ENCODE measurements at regions not wholly inside any gene's neighbourhood (a gene's known extent, or its start where the extent isn't known, plus 50 kb on each side); places are given as distances from the start of the nearest gene placed in this dataset.
A peak's percentile ranks its signal among the peaks of the same experiment; 100 is the strongest.

- TF ChIP-seq ZBTB11 (CRISPR knock-in tag; IDR thresholded peaks at IDR 0.05) (no peak), ETV6 (conservative IDR thresholded peaks at IDR 0.05 in 1 of 2, IDR thresholded peaks at IDR 0.05 in 1 of 2; ENCODE audit: borderline replicate concordance in 1 of 2, low read depth in 1 of 2) (no peak)
These were observed 1102.6 kb downstream of the ADGRL3 start (continued) for GRCh38 chr4:62302710-62303109.

GRCh38 chr4:62301500-62301899 lies 1101.4 kb downstream of the ADGRL3 start:
- Histone ChIP-seq H3K27me3 (replicated peaks in 1 of 2; ENCODE audit: control insufficient read depth in 2 of 2, insufficient read depth in 2 of 2, low read length in 1 of 2) (no peaks in the 10 kb centered on the region), H3K4me3 (no peak overlapping the region), H3K27ac (ENCODE audit: control insufficient read depth, insufficient read depth) (no peak overlapping the region), H3K36me3 (ENCODE audit: control insufficient read depth in 2 of 2, insufficient read depth in 2 of 2, low read length in 1 of 2) (no peaks in the 10 kb centered on the region), H4K20me1 (ENCODE audit: control insufficient read depth, insufficient read depth) (no peaks in the 10 kb centered on the region), H2AFZ (ENCODE audit: control insufficient read depth, low read depth, low read length) (no peak overlapping the region), H3K4me1 (ENCODE audit: control insufficient read depth, insufficient read depth, low read length) (no peaks in the 10 kb centered on the region), H3K79me2 (ENCODE audit: control insufficient read depth, insufficient read depth, low read length) (no peaks in the 10 kb centered on the region), H3K9ac (ENCODE audit: control insufficient read depth, insufficient read depth, low read length) (no peak overlapping the region), H3K4me2 (ENCODE audit: control insufficient read depth, insufficient read depth) (no peak overlapping the region), H3K9me3 (replicated peaks; ENCODE audit: control insufficient read depth, insufficient read depth, low read length) (no peaks in the 10 kb centered on the region; the same call in 1 of the 3 replicates)
- ATAC-seq (peak; percentile 36; the same call in 2 of the 3 replicates), DNase-seq (ENCODE audit: low read depth, low spot score) (no peak), FAIRE-seq (no peak)
- WGBS (ENCODE audit: insufficient coverage, insufficient replicate concordance, low lambda C conversion rate, missing lambda C conversion rate): 13% methylated on average over 3 of the region's 3 CpGs
- intact Hi-C loops (cut with micrococcal nuclease; ENCODE audit: unreplicated experiment): no loop called here
- POLR2A ChIA-PET: no interaction called here
- SMC1A ChIA-PET (ENCODE audit: uncharacterized antibody, unreplicated experiment): no interaction called here
- CTCF ChIA-PET: interaction anchor here (0.6 kb wide), 1 partner anchor 97 kb away, joined by 3 read pairs; no protein-coding TSS in a partner anchor
- TF ChIP-seq NRF1 (conservative IDR thresholded peaks at IDR 0.05; ENCODE audit: low read depth, low read length) (no peak), ZNF24 (IDR thresholded peaks at IDR 0.05) (no peak), BHLHE40 (IDR thresholded peaks at IDR 0.05; ENCODE audit: borderline replicate concordance in 1 of 2, low read depth in 2 of 2, low read length in 1 of 2) (peak in 1 of 2 experiments; percentile 66; a peak in 2 of 4 replicates), SUZ12 (IDR thresholded peaks at IDR 0.05; ENCODE audit: unreplicated experiment) (no peak), SMARCA5 (IDR thresholded peaks at IDR 0.05) (no peak), EZH2 (IDR thresholded peaks at IDR 0.05; ENCODE audit: borderline replicate concordance, control insufficient read depth, low read depth, low read length) (no peak), JUNB (IDR thresholded peaks at IDR 0.05) (no peak), MTA3 (IDR thresholded peaks at IDR 0.05; ENCODE audit: borderline replicate concordance, low read length) (no peak)
- in situ Hi-C loops (cut with MboI): no loop called here
- BruUV-seq (replicated peaks): no TSS peak
- RAD21 ChIA-PET (ENCODE audit: unreplicated experiment): no interaction called here

Data from GM12878 (cell line).